ENCODE measurements at regions not wholly inside any gene's neighbourhood (a gene's known extent, or its start where the extent isn't known, plus 50 kb on each side); places are given as distances from the start of the nearest gene placed in this dataset.

DNA sequence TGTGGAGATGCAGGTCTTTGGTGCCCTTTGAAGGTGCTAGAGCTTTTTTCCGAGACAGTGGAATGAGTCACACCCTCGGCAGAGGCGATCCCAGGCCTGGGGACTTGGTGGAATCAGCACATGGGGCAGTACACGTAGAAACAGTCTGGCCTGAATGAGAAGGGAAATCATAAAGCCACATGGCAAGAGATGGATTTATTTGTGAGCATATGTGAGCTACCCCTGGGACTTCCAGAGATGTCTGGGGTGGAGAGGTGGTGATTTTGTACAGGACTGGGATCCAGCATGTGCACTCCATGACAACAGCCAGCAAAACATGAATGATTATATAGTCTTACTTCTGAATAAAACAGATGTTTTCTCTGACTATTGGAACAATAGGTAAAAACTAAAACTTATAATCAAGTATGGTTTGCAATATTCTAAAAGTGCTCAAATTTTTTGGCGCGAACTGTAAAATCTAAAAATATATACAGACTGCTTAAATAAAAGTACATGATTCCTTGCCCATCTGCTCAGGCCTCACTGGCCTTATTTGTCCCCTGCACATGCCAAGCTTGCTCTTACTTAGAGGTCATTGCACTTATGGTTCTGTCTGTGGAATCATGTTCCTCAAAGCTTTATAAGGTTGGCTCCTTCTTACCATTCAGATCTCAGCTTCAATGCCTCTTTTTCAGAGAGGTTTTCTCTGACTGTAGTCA is 54.7 kb upstream of the SMARCA2 start (continued):
- TF ChIP-seq, protein P1, sequence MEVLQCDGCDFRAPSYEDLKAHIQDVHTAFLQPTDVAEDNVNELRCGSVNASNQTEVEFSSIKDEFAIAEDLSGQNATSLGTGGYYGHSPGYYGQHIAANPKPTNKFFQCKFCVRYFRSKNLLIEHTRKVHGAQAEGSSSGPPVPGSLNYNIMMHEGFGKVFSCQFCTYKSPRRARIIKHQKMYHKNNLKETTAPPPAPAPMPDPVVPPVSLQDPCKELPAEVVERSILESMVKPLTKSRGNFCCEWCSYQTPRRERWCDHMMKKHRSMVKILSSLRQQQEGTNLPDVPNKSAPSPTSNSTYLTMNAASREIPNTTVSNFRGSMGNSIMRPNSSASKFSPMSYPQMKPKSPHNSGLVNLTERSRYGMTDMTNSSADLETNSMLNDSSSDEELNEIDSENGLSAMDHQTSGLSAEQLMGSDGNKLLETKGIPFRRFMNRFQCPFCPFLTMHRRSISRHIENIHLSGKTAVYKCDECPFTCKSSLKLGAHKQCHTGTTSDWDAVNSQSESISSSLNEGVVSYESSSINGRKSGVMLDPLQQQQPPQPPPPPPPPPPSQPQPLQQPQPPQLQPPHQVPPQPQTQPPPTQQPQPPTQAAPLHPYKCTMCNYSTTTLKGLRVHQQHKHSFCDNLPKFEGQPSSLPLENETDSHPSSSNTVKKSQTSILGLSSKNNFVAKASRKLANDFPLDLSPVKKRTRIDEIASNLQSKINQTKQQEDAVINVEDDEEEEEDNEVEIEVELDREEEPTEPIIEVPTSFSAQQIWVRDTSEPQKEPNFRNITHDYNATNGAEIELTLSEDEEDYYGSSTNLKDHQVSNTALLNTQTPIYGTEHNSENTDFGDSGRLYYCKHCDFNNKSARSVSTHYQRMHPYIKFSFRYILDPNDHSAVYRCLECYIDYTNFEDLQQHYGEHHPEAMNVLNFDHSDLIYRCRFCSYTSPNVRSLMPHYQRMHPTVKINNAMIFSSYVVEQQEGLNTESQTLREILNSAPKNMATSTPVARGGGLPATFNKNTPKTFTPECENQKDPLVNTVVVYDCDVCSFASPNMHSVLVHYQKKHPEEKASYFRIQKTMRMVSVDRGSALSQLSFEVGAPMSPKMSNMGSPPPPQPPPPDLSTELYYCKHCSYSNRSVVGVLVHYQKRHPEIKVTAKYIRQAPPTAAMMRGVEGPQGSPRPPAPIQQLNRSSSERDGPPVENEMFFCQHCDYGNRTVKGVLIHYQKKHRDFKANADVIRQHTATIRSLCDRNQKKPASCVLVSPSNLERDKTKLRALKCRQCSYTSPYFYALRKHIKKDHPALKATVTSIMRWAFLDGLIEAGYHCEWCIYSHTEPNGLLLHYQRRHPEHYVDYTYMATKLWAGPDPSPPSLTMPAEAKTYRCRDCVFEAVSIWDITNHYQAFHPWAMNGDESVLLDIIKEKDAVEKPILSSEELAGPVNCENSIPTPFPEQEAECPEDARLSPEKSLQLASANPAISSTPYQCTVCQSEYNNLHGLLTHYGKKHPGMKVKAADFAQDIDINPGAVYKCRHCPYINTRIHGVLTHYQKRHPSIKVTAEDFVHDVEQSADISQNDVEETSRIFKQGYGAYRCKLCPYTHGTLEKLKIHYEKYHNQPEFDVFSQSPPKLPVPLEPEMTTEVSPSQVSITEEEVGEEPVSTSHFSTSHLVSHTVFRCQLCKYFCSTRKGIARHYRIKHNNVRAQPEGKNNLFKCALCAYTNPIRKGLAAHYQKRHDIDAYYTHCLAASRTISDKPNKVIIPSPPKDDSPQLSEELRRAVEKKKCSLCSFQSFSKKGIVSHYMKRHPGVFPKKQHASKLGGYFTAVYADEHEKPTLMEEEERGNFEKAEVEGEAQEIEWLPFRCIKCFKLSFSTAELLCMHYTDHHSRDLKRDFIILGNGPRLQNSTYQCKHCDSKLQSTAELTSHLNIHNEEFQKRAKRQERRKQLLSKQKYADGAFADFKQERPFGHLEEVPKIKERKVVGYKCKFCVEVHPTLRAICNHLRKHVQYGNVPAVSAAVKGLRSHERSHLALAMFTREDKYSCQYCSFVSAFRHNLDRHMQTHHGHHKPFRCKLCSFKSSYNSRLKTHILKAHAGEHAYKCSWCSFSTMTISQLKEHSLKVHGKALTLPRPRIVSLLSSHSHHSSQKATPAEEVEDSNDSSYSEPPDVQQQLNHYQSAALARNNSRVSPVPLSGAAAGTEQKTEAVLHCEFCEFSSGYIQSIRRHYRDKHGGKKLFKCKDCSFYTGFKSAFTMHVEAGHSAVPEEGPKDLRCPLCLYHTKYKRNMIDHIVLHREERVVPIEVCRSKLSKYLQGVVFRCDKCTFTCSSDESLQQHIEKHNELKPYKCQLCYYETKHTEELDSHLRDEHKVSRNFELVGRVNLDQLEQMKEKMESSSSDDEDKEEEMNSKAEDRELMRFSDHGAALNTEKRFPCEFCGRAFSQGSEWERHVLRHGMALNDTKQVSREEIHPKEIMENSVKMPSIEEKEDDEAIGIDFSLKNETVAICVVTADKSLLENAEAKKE (CRISPR knock-in tag; IDR thresholded peaks at IDR 0.05), result no peak
- TF ChIP-seq CTCF (conservative IDR thresholded peaks at IDR 0.05; ENCODE audit: low read depth in 2 of 2) (no peak), STAT1 (IDR thresholded peaks at IDR 0.05; ENCODE audit: unreplicated experiment) (no peak), EZH2phosphoT487 (IDR thresholded peaks at IDR 0.05; ENCODE audit: unreplicated experiment) (no peak), ZNF331 (CRISPR knock-in tag; IDR thresholded peaks at IDR 0.05; ENCODE audit: low read depth) (no peak)

GRCh38 chr9:1962122-1962521 is 53.0 kb upstream of the SMARCA2 start:
- no peaks in the 10 kb centered on the region for H3K36me3 Mint-ChIP-seq (ENCODE audit: low read depth)
- Histone ChIP-seq H3K36me3 (ENCODE audit: insufficient read depth) (no peaks in the 10 kb centered on the region), H3K9me2 (ENCODE audit: insufficient read depth) (peaks cover 11% of the 10 kb centered on the region), H3K4me1 (ENCODE audit: insufficient read depth) (peaks cover 7% of the 10 kb centered on the region; the same call in 1 of the 2 replicates), H3F3A (replicated peaks; ENCODE audit: low read depth) (no peaks in the 10 kb centered on the region), H3K79me2 (replicated peaks; ENCODE audit: insufficient read depth) (no peaks in the 10 kb centered on the region), H3K4me3 (no peak overlapping the region), H3K4me2 (no peak overlapping the region), H4K20me1 (replicated peaks; ENCODE audit: insufficient read depth) (no peaks in the 10 kb centered on the region), H2AFZ (no peak overlapping the region), H3K27me3 (ENCODE audit: insufficient read depth) (no peaks in the 10 kb centered on the region), H3K27ac (ENCODE audit: low read depth) (no peak overlapping the region)
- no peak for TF ChIP-seq NANOG (IDR thresholded peaks at IDR 0.05; ENCODE audit: borderline replicate concordance)
- TF ChIP-seq JUNB (IDR thresholded peaks at IDR 0.05; ENCODE audit: unreplicated experiment), result no peak
- no peak for TF ChIP-seq ZNF331 (CRISPR knock-in tag; IDR thresholded peaks at IDR 0.05; ENCODE audit: low read depth)
- TF ChIP-seq, protein P2, sequence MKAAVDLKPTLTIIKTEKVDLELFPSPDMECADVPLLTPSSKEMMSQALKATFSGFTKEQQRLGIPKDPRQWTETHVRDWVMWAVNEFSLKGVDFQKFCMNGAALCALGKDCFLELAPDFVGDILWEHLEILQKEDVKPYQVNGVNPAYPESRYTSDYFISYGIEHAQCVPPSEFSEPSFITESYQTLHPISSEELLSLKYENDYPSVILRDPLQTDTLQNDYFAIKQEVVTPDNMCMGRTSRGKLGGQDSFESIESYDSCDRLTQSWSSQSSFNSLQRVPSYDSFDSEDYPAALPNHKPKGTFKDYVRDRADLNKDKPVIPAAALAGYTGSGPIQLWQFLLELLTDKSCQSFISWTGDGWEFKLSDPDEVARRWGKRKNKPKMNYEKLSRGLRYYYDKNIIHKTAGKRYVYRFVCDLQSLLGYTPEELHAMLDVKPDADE (IDR thresholded peaks at IDR 0.05), result no peak
- TF ChIP-seq STAT1 (IDR thresholded peaks at IDR 0.05; ENCODE audit: unreplicated experiment), result no peak
- no peak for TF ChIP-seq ZNF114 (CRISPR knock-in tag; IDR thresholded peaks at IDR 0.05)
- TF ChIP-seq CTCF (conservative IDR thresholded peaks at IDR 0.05; ENCODE audit: low read depth in 2 of 2), result no peak
- H3K27ac Mint-ChIP-seq, result no peak overlapping the region
- no peak for ATAC-seq
- no peaks in the 10 kb centered on the region for H3K9me3 Mint-ChIP-seq
- H3K27me3 Mint-ChIP-seq (ENCODE audit: insufficient read depth, low read depth, poor library complexity), result peaks cover 5% of the 10 kb centered on the region
- no peak for DNase-seq (ENCODE audit: low spot score)
- no peak overlapping the region for H3K4me3 Mint-ChIP-seq
- H3K4me1 Mint-ChIP-seq, result peaks cover 13% of the 10 kb centered on the region

Measured in GM23338 (cell line).